ENCODE measurements at regions not wholly inside any gene's neighbourhood (a gene's known extent, or its start where the extent isn't known, plus 50 kb on each side); places are given as distances from the start of the nearest gene placed in this dataset.
"Not testable (repeated sequence)": the region's sequence is repeated elsewhere in the genome, so short reads cannot be mapped to it uniquely, and the experiment has no call there.

- not testable (repeated sequence) for H3K27me3 ChIP-seq (ENCODE audit: control insufficient read depth in 1 of 2, insufficient read depth in 2 of 2, low read length in 2 of 2); H3K4me3 ChIP-seq (ENCODE audit: low read depth in 1 of 2, low read length in 2 of 2); H3K27ac ChIP-seq (ENCODE audit: low read depth in 2 of 2, low read length in 1 of 2); H3K4me1 ChIP-seq (ENCODE audit: control insufficient read depth in 2 of 2, insufficient read depth in 2 of 2, low read length in 1 of 2); H3K36me3 ChIP-seq (ENCODE audit: control insufficient read depth in 2 of 2, insufficient read depth in 2 of 2, low read length in 1 of 2); H3K9me3 ChIP-seq (ENCODE audit: control insufficient read depth in 2 of 2, insufficient read depth in 1 of 2, low read depth in 1 of 2, low read length in 1 of 2)
- WGBS, 2 donors: 91% methylated on average over 4 of the region's 5 CpGs; no CpG with 5 or more reads in 1 of the 2 donors
These were observed 3953.8 kb upstream of the TPTE start for GRCh38 chr21:6567542-6567941.

- H3K4me1 ChIP-seq (ENCODE audit: control insufficient read depth in 2 of 2, insufficient read depth in 2 of 2, low read length in 1 of 2); H3K9me3 ChIP-seq (ENCODE audit: control insufficient read depth in 2 of 2, insufficient read depth in 1 of 2, low read depth in 1 of 2, low read length in 1 of 2); H3K27me3 ChIP-seq (ENCODE audit: control insufficient read depth in 1 of 2, insufficient read depth in 2 of 2, low read length in 2 of 2); H3K36me3 ChIP-seq (ENCODE audit: control insufficient read depth in 2 of 2, insufficient read depth in 2 of 2, low read length in 1 of 2); H3K4me3 ChIP-seq (ENCODE audit: low read depth in 1 of 2, low read length in 2 of 2); H3K27ac ChIP-seq (ENCODE audit: low read depth in 2 of 2, low read length in 1 of 2): not testable (repeated sequence)
- no CpG with 5 or more reads among the region's 16 CpGs for WGBS, 2 donors
These were observed 3952.2 kb upstream of the TPTE start for GRCh38 chr21:6569152-6569551.

DNA sequence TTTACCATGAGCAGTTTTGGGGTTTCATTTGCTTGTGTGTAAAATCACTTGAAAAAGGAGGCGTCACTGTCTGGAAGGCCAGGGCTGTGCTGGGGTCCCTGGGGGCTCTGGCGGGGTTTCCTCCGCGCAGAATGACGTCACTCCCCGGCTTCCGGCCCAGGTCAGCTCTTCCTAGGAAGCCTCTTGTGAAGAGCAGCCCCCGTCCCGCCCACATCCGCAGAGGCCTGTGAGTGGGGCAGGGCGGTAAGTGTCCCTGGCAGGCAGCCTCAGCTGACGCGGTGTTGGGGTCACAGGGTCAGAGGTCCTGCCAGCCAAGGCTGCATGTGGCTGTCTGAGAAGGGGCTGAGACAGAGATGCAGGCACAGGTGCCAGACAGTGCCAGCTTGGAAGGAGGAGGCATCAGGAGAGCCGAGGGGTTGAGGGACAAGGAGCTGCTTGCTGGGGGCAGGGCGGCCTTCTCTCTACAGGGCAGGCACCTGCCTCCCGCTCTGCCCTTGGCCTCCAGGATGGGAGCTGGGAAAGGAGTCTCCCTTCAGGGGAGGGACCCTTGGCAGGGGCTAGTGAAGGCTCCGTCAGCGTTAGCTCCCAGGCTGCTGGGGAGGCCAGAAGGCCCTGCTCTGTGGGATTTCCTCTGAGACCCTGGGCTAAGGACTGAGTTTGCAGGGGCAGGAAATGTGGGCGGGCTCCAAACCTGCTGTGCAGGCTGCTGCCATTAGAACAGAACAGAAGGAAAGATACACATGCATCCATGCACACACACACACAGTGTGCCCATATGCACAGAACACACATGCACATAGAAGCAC lies 3951.6 kb upstream of the TPTE start:
- not testable (repeated sequence) for H3K36me3 ChIP-seq (ENCODE audit: control insufficient read depth in 2 of 2, insufficient read depth in 2 of 2, low read length in 1 of 2); H3K9me3 ChIP-seq (ENCODE audit: control insufficient read depth in 2 of 2, insufficient read depth in 1 of 2, low read depth in 1 of 2, low read length in 1 of 2); H3K27me3 ChIP-seq (ENCODE audit: control insufficient read depth in 1 of 2, insufficient read depth in 2 of 2, low read length in 2 of 2); H3K27ac ChIP-seq (ENCODE audit: low read depth in 2 of 2, low read length in 1 of 2); H3K4me3 ChIP-seq (ENCODE audit: low read depth in 1 of 2, low read length in 2 of 2); H3K4me1 ChIP-seq (ENCODE audit: control insufficient read depth in 2 of 2, insufficient read depth in 2 of 2, low read length in 1 of 2)
- no CpG with 5 or more reads among the region's 19 CpGs for WGBS, 2 donors

GRCh38 chr21:6570700-6571368 lies 3950.5 kb upstream of the TPTE start:
- not testable (repeated sequence) for H3K27me3 ChIP-seq (ENCODE audit: control insufficient read depth in 1 of 2, insufficient read depth in 2 of 2, low read length in 2 of 2); H3K4me3 ChIP-seq (ENCODE audit: low read depth in 1 of 2, low read length in 2 of 2); H3K9me3 ChIP-seq (ENCODE audit: control insufficient read depth in 2 of 2, insufficient read depth in 1 of 2, low read depth in 1 of 2, low read length in 1 of 2); H3K27ac ChIP-seq (ENCODE audit: low read depth in 2 of 2, low read length in 1 of 2); H3K36me3 ChIP-seq (ENCODE audit: control insufficient read depth in 2 of 2, insufficient read depth in 2 of 2, low read length in 1 of 2); H3K4me1 ChIP-seq (ENCODE audit: control insufficient read depth in 2 of 2, insufficient read depth in 2 of 2, low read length in 1 of 2)
- no CpG with 5 or more reads among the region's 24 CpGs for WGBS, 2 donors

GRCh38 chr21:6573576-6573975 lies 3947.8 kb upstream of the TPTE start:
- no CpG with 5 or more reads among the region's 15 CpGs for WGBS, 2 donors
- H3K4me1 ChIP-seq (ENCODE audit: control insufficient read depth in 2 of 2, insufficient read depth in 2 of 2, low read length in 1 of 2); H3K9me3 ChIP-seq (ENCODE audit: control insufficient read depth in 2 of 2, insufficient read depth in 1 of 2, low read depth in 1 of 2, low read length in 1 of 2); H3K36me3 ChIP-seq (ENCODE audit: control insufficient read depth in 2 of 2, insufficient read depth in 2 of 2, low read length in 1 of 2); H3K27me3 ChIP-seq (ENCODE audit: control insufficient read depth in 1 of 2, insufficient read depth in 2 of 2, low read length in 2 of 2); H3K4me3 ChIP-seq (ENCODE audit: low read depth in 1 of 2, low read length in 2 of 2); H3K27ac ChIP-seq (ENCODE audit: low read depth in 2 of 2, low read length in 1 of 2): not testable (repeated sequence)

GRCh38 chr21:6579801-6580200 lies 3941.6 kb upstream of the TPTE start:
- H3K4me3 ChIP-seq (ENCODE audit: low read depth in 1 of 2, low read length in 2 of 2); H3K27ac ChIP-seq (ENCODE audit: low read depth in 2 of 2, low read length in 1 of 2); H3K36me3 ChIP-seq (ENCODE audit: control insufficient read depth in 2 of 2, insufficient read depth in 2 of 2, low read length in 1 of 2); H3K27me3 ChIP-seq (ENCODE audit: control insufficient read depth in 1 of 2, insufficient read depth in 2 of 2, low read length in 2 of 2); H3K4me1 ChIP-seq (ENCODE audit: control insufficient read depth in 2 of 2, insufficient read depth in 2 of 2, low read length in 1 of 2); H3K9me3 ChIP-seq (ENCODE audit: control insufficient read depth in 2 of 2, insufficient read depth in 1 of 2, low read depth in 1 of 2, low read length in 1 of 2): not testable (repeated sequence)
- WGBS, 2 donors: no CpG with 5 or more reads among the region's 7 CpGs

All from esophagus (tissue), 2 donors.